Lower lobe of right lung (tissue), 2 donors: ENCODE measurements at regions not wholly inside any gene's neighbourhood (a gene's known extent, or its start where the extent isn't known, plus 50 kb on each side); places are given as distances from the start of the nearest gene placed in this dataset.

Experiments used
- ATAC-seq, 2 donors: fragments of 200-7000 bp; cut with Tn5 transposase; one replicate each; pipeline ENCODE4 v1.9.1; 2020 to 2022; ENCODE audit warnings: mild to moderate bottlenecking in 2 of 2, moderate library complexity in 2 of 2
- DNase-seq: peaks from one replicate; pipeline ENCODE4 v3.0.0-alpha.2; 2020
- H3K27ac ChIP-seq: fragments of 200-600 bp; one replicate; pipeline ENCODE4 v1.8.0; 2022
- H3K27me3 ChIP-seq: fragments of 200-600 bp; one replicate; pipeline ENCODE4 v1.8.0; 2022; ENCODE audit warnings: low read depth
- H3K36me3 ChIP-seq: fragments of 200-600 bp; one replicate; pipeline ENCODE4 v1.8.0; 2022; ENCODE audit warnings: mild to moderate bottlenecking
- H3K4me1 ChIP-seq: fragments of 200-600 bp; one replicate; pipeline ENCODE4 v1.8.0; 2022
- H3K4me3 ChIP-seq: fragments of 200-600 bp; one replicate; pipeline ENCODE4 v1.8.0; 2022; ENCODE audit warnings: mild to moderate bottlenecking
- H3K9me3 ChIP-seq: fragments of 200-600 bp; one replicate; pipeline ENCODE4 v1.8.0; 2022
- intact Hi-C: fragments of 100-400 bp; cut with DNase I; formaldehyde crosslinking; loops from one replicate; pipeline ENCODE4 v1.11.0; 2022
- TF ChIP-seq, protein P1 (sequence below): fragments of 200-600 bp; IDR thresholded peaks from one replicate; pipeline ENCODE4 v1.8.0; 2022; ENCODE audit warnings: antibody characterized with exemption, mild to moderate bottlenecking
- donor health status: DM: no; HTN: yes; CAD: no; lungs with severe emphysema.

DNA sequence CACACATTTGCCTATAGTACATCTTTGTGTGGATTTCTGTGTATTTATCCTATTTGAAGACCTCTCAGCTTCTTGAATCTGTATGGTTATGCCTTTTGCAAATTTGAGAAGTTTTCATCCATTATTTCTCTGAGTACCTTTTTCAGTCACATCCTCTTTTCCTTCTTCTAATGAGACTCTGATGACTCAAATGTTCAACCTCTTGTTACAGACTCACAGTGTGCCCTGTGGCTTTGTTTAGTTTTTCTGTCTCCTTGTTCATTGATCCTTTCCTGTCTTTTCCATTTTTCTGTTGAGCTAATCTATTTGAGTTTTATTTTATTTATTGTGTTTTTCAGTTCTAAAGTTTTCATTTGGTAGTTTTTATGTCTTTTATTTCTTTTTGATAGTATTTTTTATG is 87.0 kb upstream of the LRP1B start:
- intact Hi-C loops = no loop called here
- H3K36me3 ChIP-seq = no peaks in the 10 kb centered on the region
- no peaks in the 10 kb centered on the region for H3K4me1 ChIP-seq
- no peak overlapping the region for H3K4me3 ChIP-seq
- H3K27ac ChIP-seq = no peak overlapping the region
- no peaks in the 10 kb centered on the region for H3K9me3 ChIP-seq
- TF ChIP-seq, protein P1, sequence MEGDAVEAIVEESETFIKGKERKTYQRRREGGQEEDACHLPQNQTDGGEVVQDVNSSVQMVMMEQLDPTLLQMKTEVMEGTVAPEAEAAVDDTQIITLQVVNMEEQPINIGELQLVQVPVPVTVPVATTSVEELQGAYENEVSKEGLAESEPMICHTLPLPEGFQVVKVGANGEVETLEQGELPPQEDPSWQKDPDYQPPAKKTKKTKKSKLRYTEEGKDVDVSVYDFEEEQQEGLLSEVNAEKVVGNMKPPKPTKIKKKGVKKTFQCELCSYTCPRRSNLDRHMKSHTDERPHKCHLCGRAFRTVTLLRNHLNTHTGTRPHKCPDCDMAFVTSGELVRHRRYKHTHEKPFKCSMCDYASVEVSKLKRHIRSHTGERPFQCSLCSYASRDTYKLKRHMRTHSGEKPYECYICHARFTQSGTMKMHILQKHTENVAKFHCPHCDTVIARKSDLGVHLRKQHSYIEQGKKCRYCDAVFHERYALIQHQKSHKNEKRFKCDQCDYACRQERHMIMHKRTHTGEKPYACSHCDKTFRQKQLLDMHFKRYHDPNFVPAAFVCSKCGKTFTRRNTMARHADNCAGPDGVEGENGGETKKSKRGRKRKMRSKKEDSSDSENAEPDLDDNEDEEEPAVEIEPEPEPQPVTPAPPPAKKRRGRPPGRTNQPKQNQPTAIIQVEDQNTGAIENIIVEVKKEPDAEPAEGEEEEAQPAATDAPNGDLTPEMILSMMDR = no peak
- no peak for DNase-seq
- ATAC-seq = no peak
- H3K27me3 ChIP-seq = no peaks in the 10 kb centered on the region

DNA sequence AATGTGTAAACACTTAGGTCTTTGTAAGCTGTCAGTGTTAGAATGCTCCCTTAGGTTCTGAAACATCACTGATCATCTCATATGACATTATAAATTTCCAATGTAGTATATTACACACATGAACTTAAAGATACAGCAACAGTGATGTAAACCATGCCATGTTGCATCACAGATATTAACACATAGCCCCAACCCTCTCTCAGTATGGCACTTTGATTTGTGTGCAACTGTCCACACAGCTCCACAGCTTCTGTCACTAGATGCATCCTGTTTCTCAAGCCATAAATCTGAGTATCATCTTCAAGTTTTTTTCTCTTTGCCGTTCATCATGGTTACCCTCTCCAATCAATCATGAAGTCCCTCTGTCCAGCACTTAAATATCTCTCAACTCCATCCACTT is 69.2 kb upstream of the LRP1B start:
- no peaks in the 10 kb centered on the region for H3K9me3 ChIP-seq
- DNase-seq (no peak), ATAC-seq (no peak)
- no peaks in the 10 kb centered on the region for H3K4me1 ChIP-seq
- H3K4me3 ChIP-seq = no peak overlapping the region
- H3K36me3 ChIP-seq = no peaks in the 10 kb centered on the region
- no peaks in the 10 kb centered on the region for H3K27me3 ChIP-seq
- no peak overlapping the region for H3K27ac ChIP-seq
- TF ChIP-seq, protein P1 = no peak
- intact Hi-C loops = no loop called here

- Histone ChIP-seq H3K9me3 (no peaks in the 10 kb centered on the region), H3K27ac (no peak overlapping the region), H3K4me3 (no peak overlapping the region), H3K36me3 (no peaks in the 10 kb centered on the region), H3K27me3 (no peaks in the 10 kb centered on the region), H3K4me1 (no peaks in the 10 kb centered on the region)
- DNase-seq = no peak
- ATAC-seq = no peak
- intact Hi-C loops = no loop called here
- TF ChIP-seq, protein P1 = no peak
These were observed 68.3 kb upstream of the LRP1B start for GRCh38 chr2:142199073-142199472.

GRCh38 chr2:142190805-142191204 is 60.0 kb upstream of the LRP1B start:
- Histone ChIP-seq H3K27ac (no peak overlapping the region), H3K27me3 (no peaks in the 10 kb centered on the region), H3K36me3 (no peaks in the 10 kb centered on the region), H3K4me3 (no peak overlapping the region), H3K4me1 (no peaks in the 10 kb centered on the region), H3K9me3 (no peaks in the 10 kb centered on the region)
- ATAC-seq = no peak
- TF ChIP-seq, protein P1 = no peak
- DNase-seq = no peak
- intact Hi-C loops = no loop called here

- H3K4me3 ChIP-seq = no peak overlapping the region
- DNase-seq (no peak), ATAC-seq (no peak)
- H3K4me1 ChIP-seq = no peaks in the 10 kb centered on the region
- no peaks in the 10 kb centered on the region for H3K27me3 ChIP-seq
- H3K27ac ChIP-seq = no peak overlapping the region
- TF ChIP-seq, protein P1 = no peak
- no peaks in the 10 kb centered on the region for H3K9me3 ChIP-seq
- no peaks in the 10 kb centered on the region for H3K36me3 ChIP-seq
- intact Hi-C loops = no loop called here
These were observed 58.7 kb upstream of the LRP1B start for GRCh38 chr2:142189501-142189900.

DNA sequence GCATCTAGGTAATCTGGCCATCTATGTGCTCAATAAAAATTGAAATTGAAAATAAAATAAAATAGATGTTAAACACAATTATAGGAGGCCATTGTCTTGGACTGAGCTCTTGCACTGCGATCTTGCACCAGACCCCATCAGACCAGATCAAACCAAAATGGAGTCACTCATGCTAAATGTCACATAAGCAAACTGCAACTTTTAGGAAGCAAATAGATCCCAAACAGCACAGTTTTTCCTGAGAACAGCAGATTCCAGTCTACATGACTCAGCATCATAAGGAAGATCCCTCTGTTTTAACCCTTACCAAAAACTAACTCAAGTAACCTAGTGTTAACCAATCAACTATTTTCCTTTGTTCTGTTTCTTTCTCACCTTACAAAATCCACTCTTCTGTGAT is 57.7 kb upstream of the LRP1B start:
- intact Hi-C loops = no loop called here
- Histone ChIP-seq H3K4me3 (no peak overlapping the region), H3K4me1 (no peaks in the 10 kb centered on the region), H3K9me3 (no peaks in the 10 kb centered on the region), H3K36me3 (no peaks in the 10 kb centered on the region), H3K27me3 (no peaks in the 10 kb centered on the region), H3K27ac (no peak overlapping the region)
- no peak for DNase-seq
- TF ChIP-seq, protein P1 = no peak
- no peak for ATAC-seq
